HCT116 (cell line): ENCODE measurements at regions not wholly inside any gene's neighbourhood (a gene's known extent, or its start where the extent isn't known, plus 50 kb on each side); places are given as distances from the start of the nearest gene placed in this dataset.

Experiments
- ATAC-seq: fragments of 200-7000 bp; cut with Tn5 transposase; 2 replicates; pipeline ENCODE4 v1.9.1; 2020; ENCODE audit warnings: mild to moderate bottlenecking, moderate library complexity
- BruUV-seq: library from RNA; stranded (reverse); fragments of 400-500 nt; replicated peaks from 2 replicates; lab custom pipeline; 2021; lab: Mats Ljungman, UMichigan
- CTCF ChIA-PET: fragments of 300-600 bp; sonication (Branson Sonifier 250); formaldehyde crosslinking; loops from one replicate; lab custom pipeline; 2021; ENCODE audit warnings: antibody characterized with exemption; lab: Charles Lee
- POLR2A ChIA-PET: fragments of 300-600, 350-600 bp; sonication (Branson Sonifier 250); formaldehyde crosslinking; loops from one replicate; lab custom pipeline; 2021; ENCODE audit warnings: antibody characterized with exemption; lab: Charles Lee
- RAD21 ChIA-PET, 2 experiments: fragments of 300-600 bp; sonication (Branson Sonifier 250); formaldehyde crosslinking; loops; one replicate each; lab custom pipeline; 2023; ENCODE audit warnings: low total read pairs in 2 of 2; ENCODE audit not compliant: uncharacterized antibody in 2 of 2, unreplicated experiment in 2 of 2, low non-redundant PET in 1 of 2; lab: Charles Lee
- DNase-seq: peaks from one replicate; pipeline ENCODE4 v3.0.0-alpha.2; 2010; ENCODE audit warnings: low read depth, low spot score
- H2AFZ ChIP-seq: fragments of 200-600 bp; shearing (Covaris generic), sonication (generic); 2 replicates; pipeline ENCODE4 v1.6.1; 2017; ENCODE audit warnings: low read depth, mixed run types, mixed read lengths, antibody characterized with exemption, low read length; ENCODE audit not compliant: poor library complexity, severe bottlenecking
- H3K27ac ChIP-seq: 2 replicates; pipeline ENCODE4 v1.5.1; 2012; ENCODE audit warnings: low read depth, low read length
- H3K27me3 ChIP-seq: fragments of 200-600 bp; sonication (generic); 2 replicates; pipeline ENCODE4 v1.6.1; 2016; ENCODE audit warnings: mixed run types, low read length, mixed read lengths; ENCODE audit not compliant: insufficient read depth
- H3K36me3 ChIP-seq, 2 experiments: fragments of 200-500 bp in 1 of 2; fragments of 200-600 bp in 1 of 2; sonication (Bioruptor generic) in 1 of 2; sonication (generic) in 1 of 2; 2 replicates each; pipeline versions ENCODE4 v1.5.1 to v1.6.1; 2014 to 2016; ENCODE audit warnings: low read length in 2 of 2, inconsistent platforms in 1 of 2, mixed read lengths in 1 of 2, mixed run types in 1 of 2; ENCODE audit not compliant: insufficient read depth in 2 of 2, control insufficient read depth in 1 of 2
- H3K4me1 ChIP-seq, 2 experiments: fragments of 200-600 bp in 1 of 2; sonication (generic) in 1 of 2; 2 replicates each; pipeline versions ENCODE4 v1.5.1 to v1.6.1; 2012 to 2017; ENCODE audit warnings: low read length in 2 of 2, inconsistent platforms in 1 of 2, mild to moderate bottlenecking in 1 of 2, mixed read lengths in 1 of 2, mixed run types in 1 of 2, moderate library complexity in 1 of 2; ENCODE audit not compliant: insufficient read depth in 2 of 2, control insufficient read depth in 1 of 2
- H3K4me2 ChIP-seq: fragments of 200-600 bp; sonication (generic); 2 replicates; pipeline ENCODE4 v1.6.1; 2017; ENCODE audit warnings: mixed run types, low read length, mixed read lengths
- H3K4me3 ChIP-seq, 2 experiments: fragments of 200-600 bp in 1 of 2; sonication (generic) in 1 of 2; replicated peaks in 1 of 2; 2 replicates each; pipeline ENCODE4 v1.5.1; 2011 to 2016; ENCODE audit warnings: low read length in 2 of 2, control low read depth in 1 of 2, low read depth in 1 of 2, mild to moderate bottlenecking in 1 of 2, mixed read lengths in 1 of 2, mixed run types in 1 of 2
- H3K79me2 ChIP-seq: fragments of 200-600 bp; sonication (generic); 2 replicates; pipeline ENCODE4 v1.6.1; 2017; ENCODE audit warnings: mild to moderate bottlenecking, mixed run types, low read length, moderate library complexity, mixed read lengths; ENCODE audit not compliant: insufficient read depth
- H3K9ac ChIP-seq: fragments of 200-600 bp; sonication (generic); 2 replicates; pipeline ENCODE4 v1.6.1; 2016; ENCODE audit warnings: low read length, mixed read lengths
- H3K9me2 ChIP-seq: fragments of 200-600 bp; sonication (generic), shearing (Covaris generic); 2 replicates; pipeline ENCODE4 v1.6.1; 2017; ENCODE audit warnings: mixed run types, mild to moderate bottlenecking, moderate library complexity; ENCODE audit not compliant: insufficient read depth
- H3K9me3 ChIP-seq, 2 experiments: fragments of 200-500 bp in 1 of 2; fragments of 200-600 bp in 1 of 2; sonication (Bioruptor generic) in 1 of 2; sonication (generic) in 1 of 2; 2 replicates each; pipeline ENCODE4 v1.6.1; 2014 to 2017; ENCODE audit warnings: low read length in 2 of 2, mixed read lengths in 2 of 2, inconsistent platforms in 1 of 2, low read depth in 1 of 2, mild to moderate bottlenecking in 1 of 2, mixed run types in 1 of 2, moderate library complexity in 1 of 2; ENCODE audit not compliant: control insufficient read depth in 1 of 2, insufficient read depth in 1 of 2
- H4K20me1 ChIP-seq: fragments of 200-600 bp; sonication (generic), shearing (Covaris generic); 2 replicates; pipeline ENCODE4 v1.6.1; 2017; ENCODE audit warnings: mixed run types, mild to moderate bottlenecking, moderate library complexity; ENCODE audit not compliant: insufficient read depth
- CBX3 ChIP-seq: IDR thresholded peaks from 2 replicates; pipeline ENCODE4 v1.6.1; 2012; ENCODE audit warnings: low read depth
- CEBPB ChIP-seq: IDR thresholded peaks from 2 replicates; pipeline ENCODE4 v1.6.1; 2012; ENCODE audit warnings: low read depth
- EGR1 ChIP-seq: IDR thresholded peaks from 2 replicates; pipeline ENCODE4 v1.6.1; 2012; ENCODE audit warnings: low read depth
- ELF1 ChIP-seq: IDR thresholded peaks from 2 replicates; pipeline ENCODE4 v1.6.1; 2012; ENCODE audit warnings: low read depth, borderline replicate concordance
- FOSL1 ChIP-seq: IDR thresholded peaks from 2 replicates; pipeline ENCODE4 v1.6.1; 2012; ENCODE audit warnings: low read depth
- JUND ChIP-seq: IDR thresholded peaks from 2 replicates; pipeline ENCODE4 v1.6.1; 2012
- POLR2A ChIP-seq: IDR thresholded peaks from 2 replicates; pipeline ENCODE4 v1.7.0; 2011; ENCODE audit warnings: borderline replicate concordance; ENCODE audit not compliant: insufficient read depth, insufficient read length; ENCODE audit errors: extremely low read depth
- POLR2AphosphoS5 ChIP-seq: IDR thresholded peaks from 2 replicates; pipeline ENCODE4 v1.6.1; 2011; ENCODE audit warnings: mild to moderate bottlenecking, low read depth, low read length, moderate library complexity
- RAD21 ChIP-seq: IDR thresholded peaks from 2 replicates; pipeline ENCODE4 v1.6.1; 2012; ENCODE audit warnings: low read depth, mild to moderate bottlenecking
- SP1 ChIP-seq: IDR thresholded peaks from 2 replicates; pipeline ENCODE4 v1.6.1; 2012; ENCODE audit warnings: low read depth
- SRF ChIP-seq: IDR thresholded peaks from 2 replicates; pipeline ENCODE4 v1.6.1; 2012; ENCODE audit warnings: low read depth
- TCF7L2 ChIP-seq: IDR thresholded peaks from 2 replicates; pipeline ENCODE4 v1.7.0; 2011; ENCODE audit warnings: borderline replicate concordance, inconsistent platforms; ENCODE audit not compliant: insufficient read depth, insufficient read length; ENCODE audit errors: extremely low read depth
- ZFX ChIP-seq: fragments of 450-650 bp; IDR thresholded peaks from 2 replicates; pipeline ENCODE4 v1.6.1; 2017
- intact Hi-C: fragments of 100-400 bp; cut with micrococcal nuclease; formaldehyde crosslinking; loops from 2 replicates; pipeline ENCODE4 v1.10.0; 2022
- TF ChIP-seq, protein P1 (sequence below): IDR thresholded peaks from 2 replicates; pipeline ENCODE4 v1.6.1; 2012; ENCODE audit warnings: low read depth
- TF ChIP-seq, protein P2 (sequence below): IDR thresholded peaks from 2 replicates; pipeline ENCODE4 v1.6.1; 2012
- TF ChIP-seq, protein P3 (sequence below), 3 experiments: fragments of 200-600 bp in 1 of 3; sonication (generic) in 1 of 3; IDR thresholded peaks in 2 of 3; conservative IDR thresholded peaks in 1 of 3; 2 replicates each; pipeline ENCODE4 v1.5.1; 2012 to 2017; ENCODE audit warnings: low read depth in 2 of 3, low read length in 2 of 3, antibody characterized with exemption in 1 of 3, borderline replicate concordance in 1 of 3, control low read depth in 1 of 3, mild to moderate bottlenecking in 1 of 3, mixed read lengths in 1 of 3, mixed run types in 1 of 3, moderate library complexity in 1 of 3; ENCODE audit not compliant: insufficient read depth in 1 of 3

DNA sequence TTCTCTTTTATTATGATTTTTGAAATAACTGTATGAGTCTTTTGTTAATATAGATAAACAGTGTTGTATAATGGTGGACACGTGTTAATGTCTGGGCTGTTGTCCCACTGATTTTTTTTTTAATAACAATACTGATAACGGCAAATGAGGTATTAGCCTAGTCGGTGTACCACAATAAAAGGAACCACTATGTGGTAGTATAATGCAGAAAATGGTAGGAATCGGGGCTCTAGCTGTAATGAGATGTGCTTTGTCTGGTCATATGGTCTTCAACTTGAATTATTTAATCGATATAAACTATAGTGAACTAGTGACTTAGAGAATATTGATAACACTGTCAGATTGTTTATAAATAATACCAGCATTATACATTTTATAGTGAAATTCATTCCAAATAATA lies 517.9 kb upstream of the SPHKAP start:
- Histone ChIP-seq H3K9ac (no peak overlapping the region), H3K27ac (no peak overlapping the region), H3K9me2 (no peaks in the 10 kb centered on the region), H3K79me2 (no peaks in the 10 kb centered on the region), H3K4me2 (no peak overlapping the region), H3K4me3 (no peak overlapping the region), H2AFZ (no peak overlapping the region), H3K4me1 (no peaks in the 10 kb centered on the region), H3K9me3 (no peaks in the 10 kb centered on the region), H3K27me3 (no peaks in the 10 kb centered on the region), H3K36me3 (no peaks in the 10 kb centered on the region), H4K20me1 (no peaks in the 10 kb centered on the region)
- ATAC-seq (no peak), DNase-seq (no peak)
- RAD21 ChIA-PET = no interaction called here
- intact Hi-C loops = no loop called here
- POLR2A ChIA-PET = no interaction called here
- CTCF ChIA-PET = no interaction called here
- TF ChIP-seq CEBPB (no peak), JUND (no peak), FOSL1 (no peak), SRF (no peak), POLR2AphosphoS5 (no peak), CBX3 (no peak), POLR2A (no peak), RAD21 (peak; percentile 32), ZFX (no peak), ELF1 (no peak), TCF7L2 (no peak), SP1 (no peak), EGR1 (no peak)
- TF ChIP-seq, protein P1, sequence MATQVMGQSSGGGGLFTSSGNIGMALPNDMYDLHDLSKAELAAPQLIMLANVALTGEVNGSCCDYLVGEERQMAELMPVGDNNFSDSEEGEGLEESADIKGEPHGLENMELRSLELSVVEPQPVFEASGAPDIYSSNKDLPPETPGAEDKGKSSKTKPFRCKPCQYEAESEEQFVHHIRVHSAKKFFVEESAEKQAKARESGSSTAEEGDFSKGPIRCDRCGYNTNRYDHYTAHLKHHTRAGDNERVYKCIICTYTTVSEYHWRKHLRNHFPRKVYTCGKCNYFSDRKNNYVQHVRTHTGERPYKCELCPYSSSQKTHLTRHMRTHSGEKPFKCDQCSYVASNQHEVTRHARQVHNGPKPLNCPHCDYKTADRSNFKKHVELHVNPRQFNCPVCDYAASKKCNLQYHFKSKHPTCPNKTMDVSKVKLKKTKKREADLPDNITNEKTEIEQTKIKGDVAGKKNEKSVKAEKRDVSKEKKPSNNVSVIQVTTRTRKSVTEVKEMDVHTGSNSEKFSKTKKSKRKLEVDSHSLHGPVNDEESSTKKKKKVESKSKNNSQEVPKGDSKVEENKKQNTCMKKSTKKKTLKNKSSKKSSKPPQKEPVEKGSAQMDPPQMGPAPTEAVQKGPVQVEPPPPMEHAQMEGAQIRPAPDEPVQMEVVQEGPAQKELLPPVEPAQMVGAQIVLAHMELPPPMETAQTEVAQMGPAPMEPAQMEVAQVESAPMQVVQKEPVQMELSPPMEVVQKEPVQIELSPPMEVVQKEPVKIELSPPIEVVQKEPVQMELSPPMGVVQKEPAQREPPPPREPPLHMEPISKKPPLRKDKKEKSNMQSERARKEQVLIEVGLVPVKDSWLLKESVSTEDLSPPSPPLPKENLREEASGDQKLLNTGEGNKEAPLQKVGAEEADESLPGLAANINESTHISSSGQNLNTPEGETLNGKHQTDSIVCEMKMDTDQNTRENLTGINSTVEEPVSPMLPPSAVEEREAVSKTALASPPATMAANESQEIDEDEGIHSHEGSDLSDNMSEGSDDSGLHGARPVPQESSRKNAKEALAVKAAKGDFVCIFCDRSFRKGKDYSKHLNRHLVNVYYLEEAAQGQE = no peak
- TF ChIP-seq, protein P2, sequence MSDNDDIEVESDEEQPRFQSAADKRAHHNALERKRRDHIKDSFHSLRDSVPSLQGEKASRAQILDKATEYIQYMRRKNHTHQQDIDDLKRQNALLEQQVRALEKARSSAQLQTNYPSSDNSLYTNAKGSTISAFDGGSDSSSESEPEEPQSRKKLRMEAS = no peak
- TF ChIP-seq, protein P3, sequence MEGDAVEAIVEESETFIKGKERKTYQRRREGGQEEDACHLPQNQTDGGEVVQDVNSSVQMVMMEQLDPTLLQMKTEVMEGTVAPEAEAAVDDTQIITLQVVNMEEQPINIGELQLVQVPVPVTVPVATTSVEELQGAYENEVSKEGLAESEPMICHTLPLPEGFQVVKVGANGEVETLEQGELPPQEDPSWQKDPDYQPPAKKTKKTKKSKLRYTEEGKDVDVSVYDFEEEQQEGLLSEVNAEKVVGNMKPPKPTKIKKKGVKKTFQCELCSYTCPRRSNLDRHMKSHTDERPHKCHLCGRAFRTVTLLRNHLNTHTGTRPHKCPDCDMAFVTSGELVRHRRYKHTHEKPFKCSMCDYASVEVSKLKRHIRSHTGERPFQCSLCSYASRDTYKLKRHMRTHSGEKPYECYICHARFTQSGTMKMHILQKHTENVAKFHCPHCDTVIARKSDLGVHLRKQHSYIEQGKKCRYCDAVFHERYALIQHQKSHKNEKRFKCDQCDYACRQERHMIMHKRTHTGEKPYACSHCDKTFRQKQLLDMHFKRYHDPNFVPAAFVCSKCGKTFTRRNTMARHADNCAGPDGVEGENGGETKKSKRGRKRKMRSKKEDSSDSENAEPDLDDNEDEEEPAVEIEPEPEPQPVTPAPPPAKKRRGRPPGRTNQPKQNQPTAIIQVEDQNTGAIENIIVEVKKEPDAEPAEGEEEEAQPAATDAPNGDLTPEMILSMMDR (IDR thresholded peaks at IDR 0.05 in 2 of 3, conservative IDR thresholded peaks at IDR 0.05 in 1 of 3; ENCODE audit: borderline replicate concordance in 1 of 3, insufficient read depth in 1 of 3, low read depth in 2 of 3, low read length in 2 of 3) = 0 out of 6 replicates have a peak, but pooled peaks of 2 of the 3 experiments have one; percentile 7 to 9
- no TSS peak for BruUV-seq
